Sigmoid colon (tissue), 4 donors: ENCODE measurements at regions not wholly inside any gene's neighbourhood (a gene's known extent, or its start where the extent isn't known, plus 50 kb on each side); places are given as distances from the start of the nearest gene placed in this dataset.

Experiments
- CTCF ChIP-seq, 4 experiments: fragments of 450-650 bp in 3 of 4; fragments of 200-600 bp in 1 of 4; IDR thresholded peaks; one replicate each; pipeline ENCODE4 v1.5.1; 2016 to 2019; ENCODE audit warnings: antibody characterized with exemption in 4 of 4, mild to moderate bottlenecking in 3 of 4, moderate library complexity in 2 of 4
- EP300 ChIP-seq, 4 donors: sonication (generic); formaldehyde crosslinking; IDR thresholded peaks; one replicate each; pipeline ENCODE4 v1.6.1; 2017; ENCODE audit warnings: antibody characterized with exemption in 4 of 4
- POLR2A ChIP-seq, 2 donors: fragments of 450-650 bp; IDR thresholded peaks; one replicate each; pipeline ENCODE4 v1.6.1; 2016; ENCODE audit warnings: antibody characterized with exemption in 2 of 2, mild to moderate bottlenecking in 2 of 2, moderate library complexity in 2 of 2
- POLR2AphosphoS5 ChIP-seq, 4 donors: sonication (generic); formaldehyde crosslinking; IDR thresholded peaks; one replicate each; pipeline ENCODE4 v1.6.1; 2017; ENCODE audit warnings: antibody characterized with exemption in 4 of 4

- no peak for TF ChIP-seq POLR2A (IDR thresholded peaks at IDR 0.05)
- TF ChIP-seq CTCF (IDR thresholded peaks at IDR 0.05), result no peak
- no peak for TF ChIP-seq EP300 (IDR thresholded peaks at IDR 0.05)
- TF ChIP-seq POLR2AphosphoS5 (IDR thresholded peaks at IDR 0.05), result no peak
Observed at GRCh38 chr14:97233319-97233985, 436.3 kb downstream of the VRK1 start.
